Tibial artery (tissue), 4 donors: ENCODE measurements at regions not wholly inside any gene's neighbourhood (a gene's known extent, or its start where the extent isn't known, plus 50 kb on each side); places are given as distances from the start of the nearest gene placed in this dataset.
"Not testable (repeated sequence)": the region's sequence is repeated elsewhere in the genome, so short reads cannot be mapped to it uniquely, and the experiment has no call there.

ENCODE experiments used
- DNase-seq, 2 donors: peaks; one replicate each; pipeline ENCODE4 v3.0.0-alpha.2; 2019
- H3K27ac ChIP-seq, 2 donors: fragments of 200-600 bp; sonication (generic) in 1 of 2; 1 replicate in 1 of 2; 2 replicates in 1 of 2; pipeline ENCODE4 v1.5.1; 2018 to 2019; ENCODE audit warnings: mild to moderate bottlenecking in 1 of 2
- H3K27me3 ChIP-seq, 2 donors: fragments of 200-600 bp; sonication (generic) in 1 of 2; one replicate each; pipeline versions ENCODE4 v1.5.1 to v1.6.0; 2016 to 2019
- H3K36me3 ChIP-seq, 3 donors: fragments of 200-600 bp; sonication (generic) in 2 of 3; one replicate each; pipeline ENCODE4 v1.5.1; 2016 to 2019; ENCODE audit warnings: mild to moderate bottlenecking in 2 of 3
- H3K4me1 ChIP-seq, 4 donors: fragments of 200-600 bp; sonication (generic) in 2 of 4; 1 replicate in 3 of 4; 2 replicates in 1 of 4; pipeline ENCODE4 v1.5.1; 2016 to 2019
- H3K4me3 ChIP-seq, 2 donors: fragments of 200-600 bp; sonication (generic) in 1 of 2; 1 replicate in 1 of 2; 2 replicates in 1 of 2; pipeline ENCODE4 v1.5.1; 2018 to 2019; ENCODE audit warnings: mild to moderate bottlenecking in 2 of 2
- H3K9me3 ChIP-seq, 3 donors: fragments of 200-600 bp; sonication (generic) in 1 of 3; one replicate each; pipeline ENCODE4 v1.5.1; 2016 to 2019
- intact Hi-C: fragments of 100-400 bp; cut with DNase I; formaldehyde crosslinking; loops from one replicate; pipeline ENCODE4 v1.15.0; 2023; ENCODE audit warnings: low total_unique reads
- TF ChIP-seq, protein P1 (sequence below), 2 experiments: fragments of 200-600 bp in 1 of 2; fragments of 450-650 bp in 1 of 2; IDR thresholded peaks; one replicate each; pipeline ENCODE4 v1.5.1; 2017 to 2019; ENCODE audit warnings: antibody characterized with exemption in 2 of 2, mild to moderate bottlenecking in 1 of 2, moderate library complexity in 1 of 2

DNA sequence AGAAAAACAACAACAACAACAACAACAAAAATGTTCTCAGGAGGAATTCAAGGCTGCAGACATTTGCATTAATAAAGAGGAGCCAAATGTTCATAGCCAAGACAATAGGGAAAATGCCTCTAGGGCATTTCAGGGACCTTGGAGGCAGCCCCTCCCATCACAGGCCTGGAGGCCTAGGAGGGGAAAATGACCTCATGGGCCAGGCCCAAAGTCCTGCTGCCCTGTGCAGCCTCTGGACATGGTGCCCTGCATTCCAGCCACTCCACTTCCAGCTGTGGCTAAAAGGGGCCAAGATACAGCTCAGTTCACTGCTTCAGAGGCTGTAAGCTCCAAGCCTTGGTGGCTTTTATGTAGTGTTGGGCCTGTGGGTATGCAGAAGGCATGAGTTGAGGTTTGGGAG is 314.5 kb downstream of the CYRIA start:
- Histone ChIP-seq H3K4me3 (no peak overlapping the region), H3K9me3 (no peaks in the 10 kb centered on the region), H3K27me3 (no peaks in the 10 kb centered on the region), H3K36me3 (no peaks in the 10 kb centered on the region), H3K27ac (no peak overlapping the region), H3K4me1 (no peaks in the 10 kb centered on the region)
- no peak for DNase-seq
- intact Hi-C loops, result no loop called here
- TF ChIP-seq, protein P1, sequence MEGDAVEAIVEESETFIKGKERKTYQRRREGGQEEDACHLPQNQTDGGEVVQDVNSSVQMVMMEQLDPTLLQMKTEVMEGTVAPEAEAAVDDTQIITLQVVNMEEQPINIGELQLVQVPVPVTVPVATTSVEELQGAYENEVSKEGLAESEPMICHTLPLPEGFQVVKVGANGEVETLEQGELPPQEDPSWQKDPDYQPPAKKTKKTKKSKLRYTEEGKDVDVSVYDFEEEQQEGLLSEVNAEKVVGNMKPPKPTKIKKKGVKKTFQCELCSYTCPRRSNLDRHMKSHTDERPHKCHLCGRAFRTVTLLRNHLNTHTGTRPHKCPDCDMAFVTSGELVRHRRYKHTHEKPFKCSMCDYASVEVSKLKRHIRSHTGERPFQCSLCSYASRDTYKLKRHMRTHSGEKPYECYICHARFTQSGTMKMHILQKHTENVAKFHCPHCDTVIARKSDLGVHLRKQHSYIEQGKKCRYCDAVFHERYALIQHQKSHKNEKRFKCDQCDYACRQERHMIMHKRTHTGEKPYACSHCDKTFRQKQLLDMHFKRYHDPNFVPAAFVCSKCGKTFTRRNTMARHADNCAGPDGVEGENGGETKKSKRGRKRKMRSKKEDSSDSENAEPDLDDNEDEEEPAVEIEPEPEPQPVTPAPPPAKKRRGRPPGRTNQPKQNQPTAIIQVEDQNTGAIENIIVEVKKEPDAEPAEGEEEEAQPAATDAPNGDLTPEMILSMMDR (IDR thresholded peaks at IDR 0.05), result no peak

DNA sequence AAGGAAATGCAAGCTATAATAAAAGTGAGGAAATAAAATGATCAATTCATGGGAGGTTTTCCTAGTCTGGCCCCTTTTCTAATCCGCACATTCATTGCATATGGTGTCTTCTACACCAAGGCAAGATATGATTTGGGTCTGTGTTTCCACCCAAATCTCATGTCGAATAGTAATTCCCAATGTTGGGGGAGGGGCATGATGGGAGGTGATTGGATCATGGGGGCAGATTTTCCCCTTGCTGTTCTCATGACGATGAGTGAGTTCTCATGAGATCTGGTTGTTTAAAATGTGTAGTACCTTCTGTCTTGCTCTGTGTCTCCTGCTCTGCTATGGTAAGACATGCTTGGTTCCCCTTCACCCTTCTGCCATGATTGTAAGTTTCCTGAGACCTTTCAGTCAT is 315.4 kb downstream of the CYRIA start:
- H3K4me3 ChIP-seq, result no peak overlapping the region
- H3K27ac ChIP-seq, result no peak overlapping the region
- H3K27me3 ChIP-seq, result no peaks in the 10 kb centered on the region
- H3K9me3 ChIP-seq, result no peaks in the 10 kb centered on the region
- no peaks in the 10 kb centered on the region for H3K4me1 ChIP-seq
- no peak for DNase-seq
- intact Hi-C loops, result no loop called here
- H3K36me3 ChIP-seq, result no peaks in the 10 kb centered on the region
- TF ChIP-seq, protein P1 (IDR thresholded peaks at IDR 0.05), result no peak

DNA sequence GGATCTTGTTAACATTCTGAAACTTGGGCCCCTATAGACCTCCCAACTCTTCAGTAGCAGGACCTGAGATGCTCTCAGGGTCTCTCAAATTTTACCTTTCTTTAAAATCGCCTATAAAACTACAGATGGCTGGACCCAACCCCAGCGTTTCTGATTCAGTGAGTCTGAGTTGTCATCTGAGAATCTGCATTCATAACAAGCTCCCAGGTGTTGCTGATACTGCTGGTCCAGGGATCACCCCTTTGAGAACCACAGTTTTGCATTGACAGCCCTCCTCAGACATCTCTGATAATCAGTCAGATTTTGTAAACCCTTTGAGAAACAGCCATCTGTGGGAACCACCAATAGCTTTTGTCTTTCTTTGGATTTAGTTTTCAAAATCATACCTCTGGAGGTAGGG is 315.8 kb downstream of the CYRIA start:
- TF ChIP-seq, protein P1 (IDR thresholded peaks at IDR 0.05), result no peak
- Histone ChIP-seq H3K27me3 (no peaks in the 10 kb centered on the region), H3K4me3 (no peak overlapping the region), H3K9me3 (no peaks in the 10 kb centered on the region), H3K4me1 (no peaks in the 10 kb centered on the region), H3K36me3 (no peaks in the 10 kb centered on the region), H3K27ac (no peak overlapping the region)
- intact Hi-C loops, result no loop called here
- DNase-seq, result no peak

DNA sequence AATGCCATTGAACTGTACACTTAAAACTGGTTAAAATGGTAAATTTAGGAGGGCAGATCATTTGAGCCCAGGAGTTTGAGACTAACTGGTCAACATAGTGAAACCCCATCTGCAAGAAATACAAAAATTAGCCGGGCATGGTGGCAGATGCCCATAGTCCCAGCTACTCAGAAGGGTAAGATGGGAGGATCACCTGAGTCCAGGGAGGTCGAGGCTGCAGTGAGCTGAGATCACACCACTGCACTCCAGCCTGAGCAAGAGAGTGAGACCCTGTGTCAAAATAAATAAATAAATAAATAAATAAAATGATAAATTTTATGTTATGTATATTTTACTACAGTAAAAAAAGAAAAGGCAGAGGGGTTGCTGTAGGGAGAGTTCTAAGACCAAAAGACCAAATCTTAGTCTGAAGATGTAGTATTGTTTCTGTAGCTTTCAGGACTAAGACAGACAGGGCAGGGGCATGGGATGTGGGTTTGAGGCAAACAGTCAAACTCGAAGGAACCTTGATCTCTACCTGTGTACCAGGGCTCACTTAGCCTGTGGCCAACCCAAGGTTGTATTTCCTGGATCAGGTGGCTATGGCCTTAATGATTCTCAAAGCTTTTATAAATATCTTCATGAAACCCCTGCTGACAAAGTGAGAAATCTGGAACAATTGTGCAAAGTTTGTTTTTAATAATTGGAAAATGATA is 316.7 kb downstream of the CYRIA start:
- intact Hi-C loops, result no loop called here
- no peaks in the 10 kb centered on the region for H3K27me3 ChIP-seq
- no peaks in the 10 kb centered on the region for H3K4me1 ChIP-seq
- no peak overlapping the region for H3K4me3 ChIP-seq
- no peaks in the 10 kb centered on the region for H3K36me3 ChIP-seq
- H3K27ac ChIP-seq, result no peak overlapping the region
- H3K9me3 ChIP-seq, result no peaks in the 10 kb centered on the region
- no peak for DNase-seq
- TF ChIP-seq, protein P1 (IDR thresholded peaks at IDR 0.05), result no peak

DNA sequence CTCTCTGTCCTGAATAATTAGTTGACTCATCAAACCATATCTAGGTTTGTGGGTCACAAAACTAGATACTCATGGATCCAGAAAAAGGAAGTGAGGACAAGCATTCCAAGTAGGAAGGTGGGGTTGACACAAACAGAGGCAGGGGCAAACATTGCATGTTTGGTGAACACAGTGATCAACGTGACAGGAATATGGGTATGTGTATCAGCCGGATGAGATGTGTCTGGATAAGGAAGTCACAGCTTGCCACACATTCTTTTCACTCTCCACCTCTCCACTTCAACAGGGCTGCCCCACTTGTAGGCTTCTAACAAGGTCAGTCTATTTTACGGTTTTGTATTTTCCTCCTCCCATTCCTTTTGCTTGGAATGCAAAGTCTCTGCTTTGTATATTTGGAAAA is 319.0 kb downstream of the CYRIA start:
- TF ChIP-seq, protein P1 (IDR thresholded peaks at IDR 0.05), result no peak
- H3K36me3 ChIP-seq, result no peaks in the 10 kb centered on the region
- intact Hi-C loops, result no loop called here
- H3K27ac ChIP-seq, result no peak overlapping the region
- no peaks in the 10 kb centered on the region for H3K4me1 ChIP-seq
- H3K4me3 ChIP-seq, result no peak overlapping the region
- no peaks in the 10 kb centered on the region for H3K9me3 ChIP-seq
- H3K27me3 ChIP-seq, result no peaks in the 10 kb centered on the region
- no peak for DNase-seq

DNA sequence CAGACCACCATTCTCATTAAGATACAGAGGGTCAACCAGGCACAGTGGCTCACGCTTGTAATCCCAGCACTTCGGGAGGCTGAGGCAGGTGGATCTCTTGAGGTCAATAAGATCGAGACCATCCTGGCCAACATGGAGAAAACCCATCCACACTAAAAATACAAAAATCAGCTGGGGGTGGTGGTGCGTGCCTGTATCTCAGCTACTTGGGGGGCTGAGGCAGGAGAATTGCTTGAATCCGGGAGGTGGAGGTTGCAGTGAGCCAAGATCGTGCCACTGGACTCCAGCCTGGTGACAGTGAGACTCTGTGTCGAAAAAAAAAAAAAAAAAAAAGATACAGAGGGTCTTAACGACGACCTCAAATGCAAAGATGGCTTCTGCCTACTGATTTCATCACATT is 320.4 kb downstream of the CYRIA start:
- H3K9me3 ChIP-seq, H3K27ac ChIP-seq, H3K4me1 ChIP-seq, H3K4me3 ChIP-seq, H3K27me3 ChIP-seq, intact Hi-C loops, DNase-seq, H3K36me3 ChIP-seq: not testable (repeated sequence)
